ENCODE measurements at regions not wholly inside any gene's neighbourhood (a gene's known extent, or its start where the extent isn't known, plus 50 kb on each side); places are given as distances from the start of the nearest gene placed in this dataset.

GRCh38 chr5:3993856-3994473 is 398.3 kb downstream of the IRX1 start:
- in situ Hi-C loops (cut with HindIII; ENCODE audit: low pct_ligation_motif_present, low pct_unique_long_range_greater_than_20kb, low sequenced_read_pairs) = no loop called here
- no peak for DNase-seq

- in situ Hi-C loops (cut with HindIII; ENCODE audit: low pct_ligation_motif_present, low pct_unique_long_range_greater_than_20kb, low sequenced_read_pairs) = no loop called here
- DNase-seq = no peak
These were observed 399.0 kb downstream of the IRX1 start for GRCh38 chr5:3994628-3995027.

GRCh38 chr5:3995954-3996619 is 400.5 kb downstream of the IRX1 start:
- in situ Hi-C loops (cut with HindIII; ENCODE audit: low pct_ligation_motif_present, low pct_unique_long_range_greater_than_20kb, low sequenced_read_pairs) = no loop called here
- DNase-seq = no peak

- no peak for DNase-seq
- in situ Hi-C loops (cut with HindIII; ENCODE audit: low pct_ligation_motif_present, low pct_unique_long_range_greater_than_20kb, low sequenced_read_pairs) = no loop called here
These were observed 401.2 kb downstream of the IRX1 start for GRCh38 chr5:3996707-3997336.

GRCh38 chr5:3997670-3998069 is 402.0 kb downstream of the IRX1 start:
- DNase-seq = no peak
- in situ Hi-C loops (cut with HindIII; ENCODE audit: low pct_ligation_motif_present, low pct_unique_long_range_greater_than_20kb, low sequenced_read_pairs) = no loop called here

- DNase-seq = no peak
- in situ Hi-C loops (cut with HindIII; ENCODE audit: low pct_ligation_motif_present, low pct_unique_long_range_greater_than_20kb, low sequenced_read_pairs) = no loop called here
These were observed 404.3 kb downstream of the IRX1 start for GRCh38 chr5:3999929-4000328.

GRCh38 chr5:4001004-4001403 is 405.4 kb downstream of the IRX1 start:
- DNase-seq = no peak
- in situ Hi-C loops (cut with HindIII; ENCODE audit: low pct_ligation_motif_present, low pct_unique_long_range_greater_than_20kb, low sequenced_read_pairs) = no loop called here

- in situ Hi-C loops (cut with HindIII; ENCODE audit: low pct_ligation_motif_present, low pct_unique_long_range_greater_than_20kb, low sequenced_read_pairs) = no loop called here
- no peak for DNase-seq
These were observed 406.3 kb downstream of the IRX1 start for GRCh38 chr5:4001758-4002533.

GRCh38 chr5:4005335-4005734 is 409.7 kb downstream of the IRX1 start:
- DNase-seq = no peak
- in situ Hi-C loops (cut with HindIII; ENCODE audit: low pct_ligation_motif_present, low pct_unique_long_range_greater_than_20kb, low sequenced_read_pairs) = no loop called here

- DNase-seq = no peak
- in situ Hi-C loops (cut with HindIII; ENCODE audit: low pct_ligation_motif_present, low pct_unique_long_range_greater_than_20kb, low sequenced_read_pairs) = no loop called here
These were observed 411.4 kb downstream of the IRX1 start for GRCh38 chr5:4007001-4007400.

GRCh38 chr5:4011943-4012342 is 416.3 kb downstream of the IRX1 start:
- no peak for DNase-seq
- in situ Hi-C loops (cut with HindIII; ENCODE audit: low pct_ligation_motif_present, low pct_unique_long_range_greater_than_20kb, low sequenced_read_pairs) = no loop called here

- no peak for DNase-seq
- in situ Hi-C loops (cut with HindIII; ENCODE audit: low pct_ligation_motif_present, low pct_unique_long_range_greater_than_20kb, low sequenced_read_pairs) = no loop called here
These were observed 417.7 kb downstream of the IRX1 start for GRCh38 chr5:4013106-4013898.

- no peak for DNase-seq
- in situ Hi-C loops (cut with HindIII; ENCODE audit: low pct_ligation_motif_present, low pct_unique_long_range_greater_than_20kb, low sequenced_read_pairs) = no loop called here
These were observed 420.1 kb downstream of the IRX1 start for GRCh38 chr5:4015709-4016108.

- in situ Hi-C loops (cut with HindIII; ENCODE audit: low pct_ligation_motif_present, low pct_unique_long_range_greater_than_20kb, low sequenced_read_pairs) = no loop called here
- no peak for DNase-seq
These were observed 421.6 kb downstream of the IRX1 start for GRCh38 chr5:4017076-4017803.

GRCh38 chr5:4018007-4018406 is 422.4 kb downstream of the IRX1 start:
- in situ Hi-C loops (cut with HindIII; ENCODE audit: low pct_ligation_motif_present, low pct_unique_long_range_greater_than_20kb, low sequenced_read_pairs) = no loop called here
- no peak for DNase-seq

- DNase-seq = no peak
- in situ Hi-C loops (cut with HindIII; ENCODE audit: low pct_ligation_motif_present, low pct_unique_long_range_greater_than_20kb, low sequenced_read_pairs) = no loop called here
These were observed 423.6 kb downstream of the IRX1 start for GRCh38 chr5:4019009-4019769.

- in situ Hi-C loops (cut with HindIII; ENCODE audit: low pct_ligation_motif_present, low pct_unique_long_range_greater_than_20kb, low sequenced_read_pairs) = no loop called here
- no peak for DNase-seq
These were observed 424.2 kb downstream of the IRX1 start for GRCh38 chr5:4019841-4020240.
